Retinal pigment epithelial cell (primary cell): ENCODE measurements at regions not wholly inside any gene's neighbourhood (a gene's known extent, or its start where the extent isn't known, plus 50 kb on each side); places are given as distances from the start of the nearest gene placed in this dataset.

ENCODE experiments used
- DNase-seq: peaks from one replicate; pipeline ENCODE4 v3.0.0-alpha.2; 2010; ENCODE audit warnings: low read depth
- H3K4me3 ChIP-seq: 2 replicates; pipeline ENCODE4 v1.5.1; 2011; ENCODE audit warnings: mild to moderate bottlenecking, low read length, control low read depth, moderate library complexity
- TF ChIP-seq, protein P1 (sequence below): conservative IDR thresholded peaks from 2 replicates; pipeline ENCODE4 v1.5.1; 2011; ENCODE audit warnings: low read depth, low read length, control low read depth, inconsistent platforms

DNA sequence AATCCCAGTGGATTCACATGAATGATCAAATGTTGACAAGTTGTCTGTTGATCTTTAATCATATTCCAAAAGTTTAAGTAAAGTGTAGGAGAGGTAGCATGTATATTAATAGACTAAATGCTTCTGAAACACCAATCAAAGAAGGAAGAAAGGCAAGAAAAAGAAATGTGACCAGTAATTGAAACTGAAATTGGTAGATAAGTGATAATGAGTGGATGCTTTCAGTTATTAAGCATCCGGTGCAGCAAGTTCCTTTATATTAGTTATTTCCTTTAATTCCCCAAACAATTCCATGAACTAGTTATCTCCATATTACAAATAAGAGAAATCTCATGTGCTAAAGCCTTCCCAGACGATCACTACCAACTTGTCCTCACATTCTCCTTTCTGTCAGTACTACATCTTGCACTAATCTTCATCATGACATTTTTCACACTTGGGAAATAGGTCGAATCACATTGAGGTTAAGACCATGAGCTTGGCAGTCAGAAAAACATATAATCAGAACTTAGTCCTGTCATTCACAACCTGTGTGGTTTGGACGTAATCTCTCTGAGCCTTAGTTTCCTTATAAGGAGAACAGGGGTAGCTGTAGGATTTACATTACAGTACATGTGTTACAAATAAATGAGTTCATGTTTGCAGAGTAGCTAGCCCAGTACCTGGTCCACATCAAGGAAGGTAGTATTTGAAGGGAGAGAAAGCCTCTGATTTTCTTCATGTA, 182.1 kb downstream of the NOL4 start:
- TF ChIP-seq, protein P1, sequence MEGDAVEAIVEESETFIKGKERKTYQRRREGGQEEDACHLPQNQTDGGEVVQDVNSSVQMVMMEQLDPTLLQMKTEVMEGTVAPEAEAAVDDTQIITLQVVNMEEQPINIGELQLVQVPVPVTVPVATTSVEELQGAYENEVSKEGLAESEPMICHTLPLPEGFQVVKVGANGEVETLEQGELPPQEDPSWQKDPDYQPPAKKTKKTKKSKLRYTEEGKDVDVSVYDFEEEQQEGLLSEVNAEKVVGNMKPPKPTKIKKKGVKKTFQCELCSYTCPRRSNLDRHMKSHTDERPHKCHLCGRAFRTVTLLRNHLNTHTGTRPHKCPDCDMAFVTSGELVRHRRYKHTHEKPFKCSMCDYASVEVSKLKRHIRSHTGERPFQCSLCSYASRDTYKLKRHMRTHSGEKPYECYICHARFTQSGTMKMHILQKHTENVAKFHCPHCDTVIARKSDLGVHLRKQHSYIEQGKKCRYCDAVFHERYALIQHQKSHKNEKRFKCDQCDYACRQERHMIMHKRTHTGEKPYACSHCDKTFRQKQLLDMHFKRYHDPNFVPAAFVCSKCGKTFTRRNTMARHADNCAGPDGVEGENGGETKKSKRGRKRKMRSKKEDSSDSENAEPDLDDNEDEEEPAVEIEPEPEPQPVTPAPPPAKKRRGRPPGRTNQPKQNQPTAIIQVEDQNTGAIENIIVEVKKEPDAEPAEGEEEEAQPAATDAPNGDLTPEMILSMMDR: no peak
- H3K4me3 ChIP-seq: no peak overlapping the region
- no peak for DNase-seq

GRCh38 chr18:34039611-34040010, 185.1 kb downstream of the NOL4 start:
- no peak overlapping the region for H3K4me3 ChIP-seq
- TF ChIP-seq, protein P1: no peak

DNA sequence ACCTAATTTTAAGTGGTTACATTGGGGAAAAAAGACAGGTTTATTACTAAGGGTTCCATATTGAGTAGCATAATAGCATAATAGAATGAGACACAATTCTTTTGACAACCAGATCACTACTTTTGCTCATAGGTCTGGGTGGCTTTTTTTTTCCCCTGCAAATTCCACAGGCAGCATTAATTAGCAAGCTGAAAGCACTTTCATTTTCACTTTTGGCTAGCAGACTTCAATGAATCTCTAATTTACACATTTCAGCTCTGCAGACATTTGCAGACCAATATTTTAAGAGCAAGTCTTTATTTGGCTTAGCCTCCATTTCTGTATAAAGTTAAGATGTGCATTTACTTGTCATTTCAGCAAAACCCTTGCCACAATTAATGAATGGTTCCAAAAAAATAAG, 185.5 kb downstream of the NOL4 start:
- TF ChIP-seq, protein P1: no peak
- no peak overlapping the region for H3K4me3 ChIP-seq

More at GRCh38 chr18:34039611-34040010, 185.1 kb downstream of the NOL4 start:
- DNase-seq: no peak

DNA sequence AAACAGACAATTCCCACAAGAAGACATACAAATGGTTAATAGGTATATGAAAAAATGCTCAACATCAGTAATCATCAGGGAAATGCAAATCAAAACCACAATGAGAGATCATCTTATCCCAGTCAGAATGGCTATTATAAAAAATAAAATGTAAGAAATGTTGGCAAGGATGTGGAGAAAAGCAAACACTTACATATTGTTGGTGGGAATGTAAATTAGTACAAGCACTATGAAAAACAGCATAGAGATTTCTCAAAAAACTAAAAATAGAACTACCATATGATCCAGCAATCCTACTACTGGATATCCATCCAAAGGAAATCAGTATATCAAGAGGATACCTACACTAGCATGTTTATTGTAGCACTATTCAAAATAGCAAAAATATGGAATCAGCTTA, 186.6 kb downstream of the NOL4 start:
- TF ChIP-seq, protein P1: no peak
- no peak overlapping the region for H3K4me3 ChIP-seq
- DNase-seq: no peak

More for the DNA sequence above, 185.5 kb downstream of the NOL4 start:
- DNase-seq: no peak

DNA sequence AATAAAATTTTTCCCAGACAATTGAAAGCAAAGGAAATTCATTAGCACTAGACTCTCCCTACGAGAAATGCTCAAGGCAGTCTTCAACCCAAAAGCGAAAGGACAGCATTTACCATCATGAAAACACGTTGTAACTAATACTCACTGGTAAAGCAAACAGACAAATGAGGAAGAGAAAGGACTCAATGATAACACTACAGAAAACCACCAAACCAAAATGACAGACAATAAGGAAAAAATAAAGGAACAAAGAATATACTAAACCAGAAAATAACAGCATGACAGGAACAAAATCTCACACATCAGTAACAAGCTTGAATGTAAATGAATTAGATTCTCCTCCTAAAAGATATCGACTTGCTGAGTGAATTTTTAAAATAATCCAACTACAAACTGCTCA, 190.7 kb downstream of the NOL4 start:
- TF ChIP-seq, protein P1: no peak
- no peak for DNase-seq
- no peak overlapping the region for H3K4me3 ChIP-seq

- TF ChIP-seq, protein P1: no peak
- DNase-seq: no peak
- no peak overlapping the region for H3K4me3 ChIP-seq
Observed at GRCh38 chr18:34031810-34032209, 192.9 kb downstream of the NOL4 start.

GRCh38 chr18:34028324-34028723, 196.4 kb downstream of the NOL4 start:
- peak; percentile 28 for DNase-seq
- H3K4me3 ChIP-seq: no peak overlapping the region
- TF ChIP-seq, protein P1: no peak
